ENCODE measurements at regions not wholly inside any gene's neighbourhood (a gene's known extent, or its start where the extent isn't known, plus 50 kb on each side); places are given as distances from the start of the nearest gene placed in this dataset.

- TF ChIP-seq, protein P1, sequence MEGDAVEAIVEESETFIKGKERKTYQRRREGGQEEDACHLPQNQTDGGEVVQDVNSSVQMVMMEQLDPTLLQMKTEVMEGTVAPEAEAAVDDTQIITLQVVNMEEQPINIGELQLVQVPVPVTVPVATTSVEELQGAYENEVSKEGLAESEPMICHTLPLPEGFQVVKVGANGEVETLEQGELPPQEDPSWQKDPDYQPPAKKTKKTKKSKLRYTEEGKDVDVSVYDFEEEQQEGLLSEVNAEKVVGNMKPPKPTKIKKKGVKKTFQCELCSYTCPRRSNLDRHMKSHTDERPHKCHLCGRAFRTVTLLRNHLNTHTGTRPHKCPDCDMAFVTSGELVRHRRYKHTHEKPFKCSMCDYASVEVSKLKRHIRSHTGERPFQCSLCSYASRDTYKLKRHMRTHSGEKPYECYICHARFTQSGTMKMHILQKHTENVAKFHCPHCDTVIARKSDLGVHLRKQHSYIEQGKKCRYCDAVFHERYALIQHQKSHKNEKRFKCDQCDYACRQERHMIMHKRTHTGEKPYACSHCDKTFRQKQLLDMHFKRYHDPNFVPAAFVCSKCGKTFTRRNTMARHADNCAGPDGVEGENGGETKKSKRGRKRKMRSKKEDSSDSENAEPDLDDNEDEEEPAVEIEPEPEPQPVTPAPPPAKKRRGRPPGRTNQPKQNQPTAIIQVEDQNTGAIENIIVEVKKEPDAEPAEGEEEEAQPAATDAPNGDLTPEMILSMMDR (IDR thresholded peaks at IDR 0.05; ENCODE audit: low read depth, low read length): no peak
- H3K4me3 ChIP-seq (ENCODE audit: low read depth, low read length): no peak overlapping the region
Measured at GRCh38 chr9:636931-637591, 204.4 kb upstream of the DMRT1 start.

DNA sequence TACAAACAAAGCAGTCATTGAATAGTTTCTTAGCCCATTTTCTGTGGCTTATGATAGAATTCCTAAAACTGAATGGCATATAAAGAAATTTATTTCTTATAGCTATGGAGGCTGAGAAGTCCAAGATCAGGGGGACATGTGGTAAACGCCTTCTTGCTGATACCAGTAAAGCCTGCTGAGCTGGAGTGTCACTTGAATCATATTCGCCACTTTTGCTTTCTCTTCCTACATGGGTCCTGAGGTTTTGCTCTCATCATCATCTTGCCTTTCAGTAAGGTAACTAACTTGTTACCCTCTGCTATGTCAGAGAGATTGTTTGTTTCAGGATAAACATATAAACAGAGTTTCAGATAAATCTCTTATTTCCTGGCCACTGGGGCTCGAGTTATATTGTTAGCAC is 203.3 kb upstream of the DMRT1 start:
- H3K4me3 ChIP-seq (ENCODE audit: low read depth, low read length): no peak overlapping the region
- TF ChIP-seq, protein P1 (IDR thresholded peaks at IDR 0.05; ENCODE audit: low read depth, low read length): no peak

DNA sequence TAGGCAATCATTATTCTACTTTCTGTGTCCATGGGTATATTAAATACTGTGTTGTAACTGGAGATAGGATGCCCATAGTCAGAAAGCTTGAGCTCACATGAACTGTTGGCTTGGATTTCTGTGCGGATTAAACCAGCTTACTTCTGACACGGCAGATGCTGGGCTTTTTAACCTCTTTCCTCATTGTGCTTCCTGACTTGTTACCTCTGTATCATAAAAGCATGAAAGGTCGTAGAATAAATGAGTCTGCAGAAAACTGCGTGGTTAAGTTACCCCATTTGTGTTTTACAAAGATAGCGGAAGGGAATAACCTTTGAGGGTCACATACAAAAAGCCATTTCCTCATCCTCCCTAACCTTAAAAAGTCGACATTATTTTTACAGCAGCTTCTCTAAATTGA is 199.5 kb upstream of the DMRT1 start:
- no peak overlapping the region for H3K4me3 ChIP-seq (ENCODE audit: low read depth, low read length)
- TF ChIP-seq, protein P1 (IDR thresholded peaks at IDR 0.05; ENCODE audit: low read depth, low read length): no peak

- TF ChIP-seq, protein P1 (IDR thresholded peaks at IDR 0.05; ENCODE audit: low read depth, low read length): no peak
- H3K4me3 ChIP-seq (ENCODE audit: low read depth, low read length): no peak overlapping the region
Measured at GRCh38 chr9:643966-644365, 197.5 kb upstream of the DMRT1 start.

GRCh38 chr9:647522-647921 is 194.0 kb upstream of the DMRT1 start:
- TF ChIP-seq, protein P1 (IDR thresholded peaks at IDR 0.05; ENCODE audit: low read depth, low read length): no peak
- H3K4me3 ChIP-seq (ENCODE audit: low read depth, low read length): no peak overlapping the region

- TF ChIP-seq, protein P1 (IDR thresholded peaks at IDR 0.05; ENCODE audit: low read depth, low read length): no peak
- H3K4me3 ChIP-seq (ENCODE audit: low read depth, low read length): no peak overlapping the region
Measured at GRCh38 chr9:649128-650074, 192.1 kb upstream of the DMRT1 start.

DNA sequence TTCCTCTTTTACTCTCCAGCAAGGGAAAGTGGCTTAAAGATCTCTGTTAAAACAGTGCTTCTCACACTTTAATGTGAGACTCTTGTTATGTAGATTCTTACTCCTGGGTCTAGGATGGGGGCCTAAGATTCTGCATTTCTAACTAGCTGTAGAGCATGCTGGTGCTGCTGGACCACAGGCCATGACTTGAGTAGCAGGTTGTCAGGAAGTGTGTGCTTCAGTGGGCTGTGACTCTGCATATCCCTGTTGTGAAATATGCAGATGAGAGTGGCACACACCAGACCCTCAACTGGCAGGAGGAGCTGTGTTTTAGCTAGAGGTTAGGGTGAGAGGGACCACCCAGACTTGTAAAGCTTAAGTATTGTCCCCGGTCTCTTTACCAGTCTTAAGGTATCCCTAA is 191.1 kb upstream of the DMRT1 start:
- H3K4me3 ChIP-seq (ENCODE audit: low read depth, low read length): peak overlapping the region; percentile 37; the same call in 1 of the 2 replicates
- TF ChIP-seq, protein P1 (IDR thresholded peaks at IDR 0.05; ENCODE audit: low read depth, low read length): no peak
